ENCODE measurements at regions not wholly inside any gene's neighbourhood (a gene's known extent, or its start where the extent isn't known, plus 50 kb on each side); places are given as distances from the start of the nearest gene placed in this dataset.
A peak's percentile ranks its signal among the peaks of the same experiment; 100 is the strongest.

- CTCF ChIA-PET (ENCODE audit: unreplicated experiment), result no interaction called here
- no peak overlapping the region; the same call in 1 of the 2 replicates for H3K4me2 ChIP-seq (ENCODE audit: low read length)
Measured at GRCh38 chr17:6304894-6305612, 129.9 kb downstream of the AIPL1 start.

GRCh38 chr17:6303664-6304063 lies 131.3 kb downstream of the AIPL1 start:
- H3K9me3 ChIP-seq (ENCODE audit: low read length), result no peaks in the 10 kb centered on the region
- TF ChIP-seq CTCF (conservative IDR thresholded peaks at IDR 0.05; ENCODE audit: low read length) (no peak), EZH2phosphoT487 (IDR thresholded peaks at IDR 0.05; ENCODE audit: borderline replicate concordance, low read depth, low read length) (no peak)
- CTCF ChIA-PET (ENCODE audit: unreplicated experiment), result no interaction called here

More at GRCh38 chr17:6304894-6305612, 129.9 kb downstream of the AIPL1 start:
- Histone ChIP-seq H4K20me1 (ENCODE audit: insufficient read depth, low read length) (no peaks in the 10 kb centered on the region), H3K4me1 (ENCODE audit: insufficient read depth, low read length, poor library complexity, severe bottlenecking) (peaks cover 10% of the 10 kb centered on the region), H3K79me2 (ENCODE audit: insufficient read depth, low read depth, low read length) (no peaks in the 10 kb centered on the region), H3K27ac (ENCODE audit: low read depth, low read length, poor library complexity, severe bottlenecking) (no peak overlapping the region), H3K36me3 (ENCODE audit: insufficient read depth, low read length) (no peaks in the 10 kb centered on the region), H2AFZ (ENCODE audit: low read length) (no peak overlapping the region), H3K9me2 (ENCODE audit: insufficient read depth, low read length) (no peaks in the 10 kb centered on the region), H3K4me3 (ENCODE audit: low read depth, low read length, poor library complexity, severe bottlenecking) (no peak overlapping the region), H3K9me3 (ENCODE audit: low read length) (no peaks in the 10 kb centered on the region)
- DNase-seq (ENCODE audit: low spot score), result no peak
- POLR2A ChIA-PET, result no interaction called here
- BruUV-seq (replicated peaks), result no TSS peak
- intact Hi-C loops (cut with micrococcal nuclease; ENCODE audit: unreplicated experiment), result no loop called here
- TF ChIP-seq CTCF (conservative IDR thresholded peaks at IDR 0.05; ENCODE audit: low read length) (no peak), EZH2phosphoT487 (IDR thresholded peaks at IDR 0.05; ENCODE audit: borderline replicate concordance, low read depth, low read length) (no peak)

GRCh38 chr17:6299275-6299674 lies 135.6 kb downstream of the AIPL1 start:
- ChIA-PET POLR2A (no interaction called here), CTCF (ENCODE audit: unreplicated experiment) (no interaction called here)
- Histone ChIP-seq H3K4me1 (ENCODE audit: insufficient read depth, low read length, poor library complexity, severe bottlenecking) (no peaks in the 10 kb centered on the region), H3K4me2 (ENCODE audit: low read length) (no peak overlapping the region), H3K9me2 (ENCODE audit: insufficient read depth, low read length) (no peaks in the 10 kb centered on the region), H3K27ac (ENCODE audit: low read depth, low read length, poor library complexity, severe bottlenecking) (no peak overlapping the region), H4K20me1 (ENCODE audit: insufficient read depth, low read length) (no peaks in the 10 kb centered on the region), H3K4me3 (ENCODE audit: low read depth, low read length, poor library complexity, severe bottlenecking) (no peak overlapping the region), H2AFZ (ENCODE audit: low read length) (no peak overlapping the region), H3K79me2 (ENCODE audit: insufficient read depth, low read depth, low read length) (no peaks in the 10 kb centered on the region), H3K36me3 (ENCODE audit: insufficient read depth, low read length) (no peaks in the 10 kb centered on the region), H3K9me3 (ENCODE audit: low read length) (no peaks in the 10 kb centered on the region)
- DNase-seq (ENCODE audit: low spot score), result no peak
- TF ChIP-seq EZH2phosphoT487 (IDR thresholded peaks at IDR 0.05; ENCODE audit: borderline replicate concordance, low read depth, low read length), result no peak
- intact Hi-C loops (cut with micrococcal nuclease; ENCODE audit: unreplicated experiment), result no loop called here
- no TSS peak for BruUV-seq (replicated peaks)

More at GRCh38 chr17:6303664-6304063, 131.3 kb downstream of the AIPL1 start:
- Histone ChIP-seq H3K4me1 (ENCODE audit: insufficient read depth, low read length, poor library complexity, severe bottlenecking) (peaks cover 10% of the 10 kb centered on the region), H2AFZ (ENCODE audit: low read length) (no peak overlapping the region), H3K36me3 (ENCODE audit: insufficient read depth, low read length) (no peaks in the 10 kb centered on the region), H3K4me3 (ENCODE audit: low read depth, low read length, poor library complexity, severe bottlenecking) (no peak overlapping the region), H3K9me2 (ENCODE audit: insufficient read depth, low read length) (no peaks in the 10 kb centered on the region), H3K4me2 (ENCODE audit: low read length) (no peak overlapping the region), H3K27ac (ENCODE audit: low read depth, low read length, poor library complexity, severe bottlenecking) (no peak overlapping the region), H3K79me2 (ENCODE audit: insufficient read depth, low read depth, low read length) (no peaks in the 10 kb centered on the region), H4K20me1 (ENCODE audit: insufficient read depth, low read length) (no peaks in the 10 kb centered on the region)
- intact Hi-C loops (cut with micrococcal nuclease; ENCODE audit: unreplicated experiment), result no loop called here
- no TSS peak for BruUV-seq (replicated peaks)
- POLR2A ChIA-PET, result no interaction called here
- DNase-seq (ENCODE audit: low spot score), result peak; percentile 29

Measured in OCI-LY7 (cell line).